Eye (tissue), 1 donor: ENCODE measurements at regions not wholly inside any gene's neighbourhood (a gene's known extent, or its start where the extent isn't known, plus 50 kb on each side); places are given as distances from the start of the nearest gene placed in this dataset.
A peak's percentile ranks its signal among the peaks of the same experiment; 100 is the strongest.

Source experiments
- DNase-seq: peaks from one replicate; pipeline ENCODE4 v3.0.0-alpha.2; 2015

DNA sequence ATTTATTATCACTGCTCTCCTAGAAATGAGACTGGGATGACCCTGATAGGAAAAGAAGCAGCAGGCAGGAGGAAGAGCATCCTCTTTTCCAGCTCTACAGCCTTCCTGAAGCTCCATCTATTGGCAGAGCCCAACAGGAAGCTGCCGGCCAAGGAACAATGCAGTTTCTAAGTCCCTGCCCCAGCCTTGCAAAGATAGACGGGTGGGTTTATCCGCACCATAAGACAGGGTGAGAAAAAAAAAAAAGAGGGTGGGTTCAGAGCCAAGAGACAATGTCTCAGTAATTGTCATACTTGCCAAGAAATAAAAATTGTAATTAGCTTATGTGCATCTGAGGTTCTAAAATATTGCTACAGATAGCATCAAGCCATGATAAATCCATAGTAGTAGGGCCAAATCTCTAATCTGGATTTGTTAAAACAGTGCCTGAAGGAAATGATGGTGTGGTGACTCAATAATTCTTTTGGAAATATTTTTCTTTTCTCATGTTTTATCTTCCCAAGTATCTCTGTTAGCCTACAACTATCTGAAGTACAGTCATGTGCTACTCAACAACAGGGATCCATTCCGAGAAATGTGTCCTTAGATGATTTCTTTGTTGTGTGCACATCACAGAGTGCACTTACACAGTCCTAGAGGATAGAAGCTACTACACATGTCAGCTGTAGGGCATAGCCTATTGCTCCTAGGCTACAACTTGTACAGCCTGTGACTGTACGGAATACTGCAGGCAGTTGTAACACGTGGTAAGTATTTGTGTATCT is 242.9 kb upstream of the CXCL12 start:
- DNase-seq: no peak

DNA sequence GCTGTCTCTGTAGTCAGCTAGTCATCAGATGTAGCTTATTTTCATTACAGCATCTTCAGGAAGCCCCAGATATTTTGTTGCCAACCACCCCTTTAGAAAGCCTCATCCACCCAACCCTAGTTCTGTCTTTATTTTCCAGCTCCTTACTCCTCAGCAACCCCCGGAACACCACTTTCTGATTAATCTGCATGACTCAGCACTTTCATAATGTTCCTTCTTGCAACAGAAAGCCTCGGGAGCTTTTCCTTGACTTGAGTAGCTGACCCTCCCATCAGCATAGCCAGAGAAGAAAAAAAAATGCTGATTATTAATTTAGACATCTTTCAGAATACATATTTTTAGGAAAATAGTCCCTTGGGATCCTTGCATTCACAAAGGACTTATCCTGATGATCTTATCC is 244.0 kb upstream of the CXCL12 start:
- DNase-seq: no peak

DNA sequence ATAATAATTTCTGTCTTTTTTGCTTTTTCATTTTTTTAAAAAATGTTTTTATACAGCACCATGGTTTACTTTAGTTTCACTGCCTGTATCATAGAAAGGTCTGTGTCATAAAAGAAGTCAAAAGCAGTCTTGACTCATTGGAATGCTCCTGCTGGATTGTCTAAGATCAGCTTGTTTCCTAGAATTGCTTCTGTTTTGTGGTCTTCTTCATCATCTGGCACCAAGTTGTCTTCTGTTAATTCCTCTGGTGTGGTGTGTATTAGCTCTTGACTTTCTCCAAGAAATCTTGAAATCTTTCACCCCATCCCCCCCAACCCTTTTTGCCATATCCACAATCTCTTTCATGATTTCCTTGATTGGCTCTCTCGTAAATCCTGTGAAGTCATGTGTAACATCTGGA is 250.3 kb upstream of the CXCL12 start:
- no peak for DNase-seq

DNA sequence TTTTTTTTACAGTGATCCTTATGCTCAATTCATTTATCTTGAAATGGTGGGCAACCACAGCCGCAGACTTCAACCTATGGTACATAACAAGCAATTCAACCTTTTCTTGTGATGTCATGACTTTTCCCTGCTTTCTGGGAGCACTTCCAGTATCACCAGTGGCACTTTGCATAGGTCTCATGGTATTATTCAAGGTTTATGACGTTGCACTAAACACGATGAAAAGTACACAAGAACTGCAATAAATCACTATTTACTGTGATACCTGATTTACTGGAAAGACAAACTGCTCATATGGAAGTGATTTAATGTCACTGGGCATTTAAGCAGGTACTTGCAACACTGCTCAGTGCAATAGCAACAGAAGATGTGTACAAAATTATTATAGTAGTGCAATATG is 251.7 kb upstream of the CXCL12 start:
- DNase-seq: no peak

DNA sequence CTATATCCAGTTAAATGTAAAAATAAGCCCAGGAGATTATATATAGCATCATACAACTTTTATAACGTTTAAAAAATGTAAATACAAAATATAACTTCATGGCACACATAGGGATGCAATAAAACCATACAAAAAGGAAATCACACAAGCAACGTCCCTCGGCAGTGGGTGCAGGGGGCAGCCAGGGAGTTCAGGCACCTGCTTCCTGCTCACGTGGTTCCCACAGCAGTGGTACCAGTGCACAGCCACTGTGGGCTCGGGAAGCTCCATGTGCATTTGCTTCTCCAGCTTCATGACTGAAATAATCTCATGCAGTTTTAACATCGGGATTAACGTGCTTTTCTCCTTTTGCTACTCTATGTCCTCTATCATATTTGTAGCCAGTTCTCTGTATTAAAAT is 255.5 kb upstream of the CXCL12 start:
- no peak for DNase-seq

DNA sequence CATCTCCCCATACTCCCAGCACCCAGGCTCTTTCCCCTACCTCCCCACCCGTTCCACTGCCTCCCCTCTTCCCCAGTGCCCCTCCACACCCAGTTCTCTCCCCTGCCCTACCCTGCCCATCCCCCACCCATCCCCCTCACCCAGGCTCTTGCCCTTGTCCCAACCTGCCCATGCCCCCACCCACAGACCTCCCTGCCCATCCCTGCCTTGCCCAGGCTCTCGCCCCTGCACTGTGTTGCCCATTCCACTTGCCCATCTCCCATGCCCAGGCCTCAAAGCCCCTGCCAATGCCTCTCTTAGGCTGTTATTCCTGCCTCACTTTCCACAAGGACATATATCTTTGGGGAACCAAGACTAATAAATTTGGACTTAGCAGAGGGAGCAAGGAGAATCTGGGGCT is 262.6 kb upstream of the CXCL12 start:
- DNase-seq: no peak

DNA sequence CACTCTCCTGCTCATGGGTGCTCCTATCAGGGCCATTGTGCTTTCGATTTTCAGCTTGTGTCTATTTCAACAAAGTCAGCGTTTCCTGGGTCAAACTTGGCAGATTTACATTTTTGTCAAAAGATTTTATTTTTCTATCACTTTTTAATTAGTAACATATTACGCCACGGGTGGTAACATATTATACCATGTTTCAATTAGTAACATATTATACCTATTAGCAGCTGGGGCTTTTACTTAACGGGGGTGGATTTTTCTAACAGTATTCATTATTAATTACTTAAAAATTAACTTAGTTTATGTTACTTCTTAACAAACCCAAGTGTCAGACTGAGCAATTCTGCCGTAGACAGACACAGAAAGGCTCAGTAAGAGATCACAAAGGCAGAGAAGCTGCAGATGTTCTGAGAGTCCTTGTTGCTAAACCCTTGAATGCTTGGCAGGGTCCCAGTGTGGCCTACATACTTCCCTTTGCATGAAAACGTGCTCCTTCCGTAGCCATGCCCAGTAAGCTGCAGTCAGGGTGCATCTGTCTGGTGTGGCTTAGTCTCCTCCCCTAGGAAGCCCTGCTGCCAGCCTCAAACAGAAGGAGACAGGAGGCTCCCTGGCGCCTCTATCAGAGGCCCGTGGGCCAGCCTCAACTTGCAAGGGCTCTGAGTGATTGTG is 263.1 kb upstream of the CXCL12 start:
- peak; percentile 14 for DNase-seq

DNA sequence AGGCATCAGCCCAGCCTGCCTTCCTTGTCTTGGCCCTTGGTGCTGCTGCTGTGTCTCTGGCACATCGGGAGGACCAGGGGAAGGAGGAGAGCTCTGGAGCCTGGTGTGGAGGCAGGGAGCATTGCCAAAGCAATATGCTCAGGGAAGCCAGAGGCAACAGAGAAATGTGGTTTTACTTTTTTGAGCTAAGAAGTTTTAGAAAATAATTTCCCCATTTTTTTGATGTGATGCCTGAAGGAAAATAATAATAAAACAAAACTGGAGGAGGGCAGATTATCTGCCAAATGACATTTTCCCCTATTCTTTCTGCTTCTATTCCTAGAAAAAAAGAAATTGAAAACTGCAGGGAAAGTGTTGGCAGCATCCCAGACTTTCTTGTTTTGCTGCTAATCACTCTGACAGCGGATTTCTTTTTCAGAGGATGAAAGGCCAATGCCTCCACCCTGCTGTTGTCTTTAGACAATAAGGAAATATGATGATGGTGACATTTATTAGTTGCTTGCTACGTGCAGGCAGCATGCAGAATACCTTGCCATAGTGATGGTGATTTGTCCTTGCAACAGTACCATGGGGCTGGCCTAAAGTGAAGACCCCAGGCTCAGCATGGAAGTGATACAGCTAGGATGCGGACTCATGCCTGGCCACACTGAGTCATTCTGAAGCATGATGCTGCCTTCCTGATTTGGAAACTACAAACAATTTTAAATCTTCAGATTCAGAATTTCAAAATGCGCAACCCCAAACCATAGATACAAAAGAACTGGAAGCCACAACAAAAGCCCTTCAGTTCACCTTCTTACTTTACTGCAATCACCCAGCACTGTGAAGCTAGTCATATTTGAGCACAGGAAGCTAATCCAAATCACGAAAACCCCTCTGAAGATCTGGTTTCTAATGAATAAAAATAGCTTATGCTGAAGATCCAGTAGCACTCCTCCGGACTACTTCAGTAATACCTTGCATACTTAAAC is 260.2 kb upstream of the TMEM72 start:
- peak; percentile 57 for DNase-seq

DNA sequence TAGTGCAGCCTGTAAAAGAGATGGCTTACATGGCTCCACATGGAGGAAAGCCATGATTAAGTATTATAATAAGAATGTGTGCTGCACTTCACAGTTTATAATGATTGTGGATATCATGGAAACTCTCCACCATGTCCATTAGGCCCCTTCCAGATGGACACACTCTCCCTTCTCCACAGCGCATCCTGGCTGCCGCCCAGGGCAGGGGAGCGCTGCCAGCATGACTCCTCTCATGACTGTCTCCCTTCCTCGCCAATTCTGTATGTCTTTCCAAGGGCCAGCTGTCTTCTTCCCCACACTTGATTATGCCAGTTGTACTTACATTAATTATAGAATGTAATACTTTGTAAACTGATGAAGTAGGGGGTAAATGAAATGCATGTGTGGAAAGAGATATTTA is 259.3 kb upstream of the TMEM72 start:
- DNase-seq: no peak

DNA sequence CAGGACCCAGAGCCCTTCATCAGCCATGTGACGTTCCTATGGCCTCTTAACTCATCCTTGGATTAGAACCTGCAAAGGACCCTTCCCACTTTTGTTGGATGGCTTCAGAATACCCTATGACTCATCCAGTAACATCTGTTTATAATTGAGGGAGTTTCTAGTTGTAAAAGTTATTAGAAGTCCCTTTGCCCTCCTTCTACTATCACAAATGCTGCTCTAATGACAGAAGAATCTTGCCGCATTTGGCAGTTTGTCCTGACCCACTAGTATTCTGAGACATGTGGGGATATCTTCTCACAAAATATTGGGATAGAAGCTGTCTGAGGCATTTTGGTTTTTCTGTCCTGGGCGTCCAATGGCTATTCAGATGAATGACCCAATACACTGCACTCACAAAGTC is 251.8 kb upstream of the TMEM72 start:
- DNase-seq: no peak

DNA sequence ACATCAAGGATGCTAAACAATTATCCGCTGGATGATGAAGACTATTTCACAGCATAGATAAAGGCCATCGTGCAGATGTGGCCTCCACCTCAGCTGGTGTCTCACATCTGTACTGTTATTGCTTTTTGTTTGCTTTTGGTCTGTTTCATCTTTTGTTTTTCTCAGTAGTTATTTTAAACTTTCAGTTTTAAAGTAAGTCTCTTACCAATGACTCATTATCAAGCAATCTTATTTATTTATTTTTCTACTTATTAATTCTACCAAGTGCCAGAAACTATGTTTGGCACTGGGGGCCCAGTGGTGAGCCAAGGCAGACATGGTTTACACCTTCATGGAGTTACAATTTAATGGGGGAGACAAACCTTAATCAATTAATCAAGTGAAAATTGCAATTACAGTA is 250.9 kb upstream of the TMEM72 start:
- DNase-seq: no peak

DNA sequence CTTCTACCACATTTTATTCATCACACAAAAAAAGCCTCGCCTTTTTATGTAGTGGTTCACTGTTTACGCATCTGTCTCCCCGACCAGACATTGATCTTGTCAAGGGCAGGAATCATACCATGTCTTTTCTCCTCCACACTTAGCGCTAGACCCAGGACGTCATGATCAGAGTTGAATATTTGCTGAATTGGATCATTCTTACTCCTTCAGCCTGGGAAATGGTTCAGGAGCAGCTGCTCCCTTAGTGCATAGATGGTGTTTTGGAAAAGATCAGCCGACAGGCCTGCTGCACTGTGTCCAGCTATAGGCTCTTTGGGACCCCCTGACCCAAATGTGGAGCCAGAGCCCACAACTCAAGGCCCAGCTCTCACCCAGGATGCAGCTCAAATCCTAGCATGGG is 249.1 kb upstream of the TMEM72 start:
- no peak for DNase-seq

DNA sequence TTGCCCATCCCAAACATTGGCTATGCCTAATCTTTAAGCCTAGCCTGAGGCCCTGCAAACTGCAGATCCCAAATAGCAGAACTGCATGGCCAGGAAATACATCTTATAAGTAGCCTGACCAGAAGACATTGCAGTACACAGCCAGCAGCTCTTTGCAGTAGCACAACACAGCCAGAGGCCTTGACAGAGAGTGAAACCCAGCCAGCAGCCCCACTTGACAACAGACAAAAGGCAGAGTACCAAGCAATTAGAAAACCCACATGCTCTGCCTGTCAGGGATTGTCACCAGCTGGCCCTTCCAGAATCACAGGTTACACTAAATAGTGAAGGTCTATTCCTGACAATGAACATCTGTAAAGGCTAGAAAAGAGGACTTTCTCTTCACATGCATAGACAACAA is 242.8 kb upstream of the TMEM72 start:
- DNase-seq: no peak

DNA sequence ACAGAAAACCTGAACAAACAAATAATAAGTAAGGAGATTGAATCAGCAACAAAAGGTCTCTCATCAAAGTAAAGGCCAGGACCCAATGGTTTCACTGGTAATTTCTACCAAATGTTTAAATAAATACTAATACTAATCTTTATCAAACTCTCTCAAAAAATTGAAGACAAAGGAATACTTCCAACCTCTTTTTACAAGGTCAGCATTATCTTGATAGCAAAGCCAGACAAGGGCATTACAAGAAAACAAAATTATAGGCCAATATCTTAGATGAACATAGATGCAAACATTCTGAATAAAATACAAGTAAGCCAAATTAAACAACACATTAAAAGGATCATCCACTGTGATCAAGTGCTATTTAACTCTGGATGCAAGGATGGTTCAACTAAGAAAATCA is 239.8 kb upstream of the TMEM72 start:
- no peak for DNase-seq

DNA sequence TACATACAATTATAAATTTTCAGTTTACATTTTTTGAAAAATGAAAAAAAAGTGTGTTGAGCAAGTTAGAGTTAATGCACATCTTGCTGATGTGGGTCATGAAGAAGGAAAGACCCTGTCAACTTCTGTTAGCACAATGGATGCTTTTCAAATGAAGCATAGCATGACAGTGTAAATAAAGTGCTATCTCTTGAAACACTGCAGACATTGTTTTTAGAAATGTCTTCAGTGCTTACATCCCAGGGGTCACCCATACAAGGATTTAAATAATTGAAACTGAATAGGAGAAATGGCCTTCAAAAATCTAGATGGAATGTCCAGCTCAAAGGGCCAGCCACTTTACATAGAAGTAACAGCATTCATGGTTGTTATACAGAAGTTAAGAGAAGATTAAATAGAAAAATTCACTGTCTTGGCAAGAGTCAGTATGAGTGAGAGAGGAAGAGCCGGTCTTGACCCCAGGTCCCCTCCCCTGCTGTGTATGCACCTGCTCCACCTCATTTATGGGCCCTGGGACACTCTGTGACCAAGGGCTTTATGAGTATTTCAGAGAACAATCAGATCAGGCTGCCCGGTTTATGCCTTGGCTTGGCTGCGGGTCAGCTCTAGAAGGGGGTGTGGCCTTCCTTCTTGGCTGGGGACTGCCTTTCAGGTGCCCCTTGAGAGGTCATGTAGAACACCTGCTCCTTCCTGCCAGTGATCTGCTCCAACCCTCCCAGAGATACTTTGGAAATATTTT is 237.7 kb upstream of the TMEM72 start:
- DNase-seq: peak; percentile 87

DNA sequence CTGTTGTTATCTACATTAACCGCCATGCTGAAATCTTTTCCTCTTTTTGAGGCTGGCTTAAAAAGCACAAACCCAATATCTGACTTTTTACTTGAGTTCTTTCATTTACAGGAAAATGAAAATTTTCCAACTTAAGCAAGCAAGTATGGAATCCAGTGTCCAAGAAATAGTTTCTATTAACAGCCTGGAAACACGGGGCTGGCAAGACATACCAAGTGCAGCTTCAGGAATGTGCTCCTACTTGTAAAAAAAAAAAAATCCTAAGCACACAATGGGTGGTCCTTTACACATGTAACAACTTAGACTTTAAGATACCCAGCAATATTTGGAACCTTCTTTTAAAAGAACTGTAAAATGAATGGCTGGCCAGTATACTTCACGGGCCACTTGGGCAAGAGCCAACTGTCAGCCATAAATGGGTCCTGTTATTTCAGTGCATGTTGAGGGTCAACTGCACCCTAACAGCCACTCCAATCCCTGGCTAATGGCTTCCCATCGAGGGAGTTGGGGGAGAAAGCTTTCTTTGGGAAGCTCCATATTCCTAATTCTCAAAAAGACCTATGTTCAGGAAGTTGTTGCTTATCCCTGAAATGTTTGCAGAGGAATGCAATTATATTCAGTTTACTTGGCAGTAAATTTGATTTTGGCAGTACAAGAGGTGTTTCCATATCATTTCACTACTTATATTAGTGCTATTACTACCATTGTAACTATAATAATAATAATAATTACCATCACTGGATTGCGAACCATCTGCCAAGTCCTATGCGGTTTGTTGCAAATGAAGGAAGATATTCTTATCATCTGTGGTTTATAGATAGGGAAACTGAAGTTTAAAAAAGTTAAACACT is 236.4 kb upstream of the TMEM72 start:
- DNase-seq: no peak

DNA sequence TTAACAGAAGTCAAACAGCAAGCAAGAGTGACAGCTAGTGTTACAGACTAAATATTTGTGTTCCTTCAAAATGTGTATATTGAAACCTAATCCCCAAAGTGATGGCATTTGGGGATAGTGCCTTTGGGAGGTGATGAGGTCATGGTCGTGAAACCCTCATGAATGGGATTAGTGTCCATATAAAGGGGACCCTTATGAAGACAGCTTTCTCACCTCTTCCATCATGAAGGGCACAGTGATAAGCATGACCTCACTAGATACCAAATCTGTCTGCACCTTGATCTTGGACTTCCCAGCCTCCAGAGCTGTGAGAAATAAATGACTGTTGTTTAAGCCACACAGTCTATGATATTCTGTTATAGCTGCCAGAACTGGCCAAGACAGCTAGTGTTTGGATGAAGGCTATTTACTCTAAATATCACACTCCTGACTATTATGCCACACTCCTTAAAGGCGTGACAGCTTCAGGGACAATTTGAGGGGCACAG is 235.7 kb upstream of the TMEM72 start:
- DNase-seq: no peak

DNA sequence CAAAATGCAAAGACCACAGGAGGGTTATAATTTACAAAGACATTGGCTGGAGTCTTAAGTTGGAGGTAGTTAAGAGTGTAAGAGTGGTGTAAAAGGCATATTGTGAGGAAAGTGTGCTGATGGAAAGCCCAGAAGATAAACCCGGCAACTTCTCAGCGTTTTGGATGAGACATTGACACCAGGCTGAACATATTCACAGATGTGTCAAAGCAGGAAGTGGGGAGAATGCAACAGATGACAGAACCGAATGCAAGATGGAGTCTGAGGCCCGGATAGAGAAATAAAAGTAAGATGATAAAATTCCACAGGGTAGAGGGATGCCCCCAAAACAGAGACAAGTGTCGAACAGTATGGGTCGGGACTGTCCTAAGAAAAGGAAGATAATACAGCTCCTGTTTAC is 230.4 kb upstream of the TMEM72 start:
- no peak for DNase-seq

DNA sequence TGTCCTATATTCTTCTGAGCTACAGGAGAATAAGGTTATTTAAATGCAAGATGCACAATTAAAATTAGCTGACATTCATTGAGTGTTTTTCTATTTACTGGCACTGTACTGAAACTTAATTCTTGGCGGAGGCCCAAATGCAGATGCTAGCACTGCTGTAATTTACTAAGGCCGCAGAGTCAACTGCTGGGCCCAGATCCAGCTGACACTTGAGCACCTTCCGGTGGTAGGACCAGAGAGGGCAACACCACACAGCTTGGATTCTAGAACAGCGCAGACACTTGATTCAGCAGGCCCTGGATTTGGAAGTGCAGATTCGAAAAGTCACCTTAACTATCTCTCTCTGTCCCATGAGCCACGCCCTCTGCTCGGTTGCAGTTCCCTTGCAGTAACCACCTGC is 228.6 kb upstream of the TMEM72 start:
- DNase-seq: no peak

DNA sequence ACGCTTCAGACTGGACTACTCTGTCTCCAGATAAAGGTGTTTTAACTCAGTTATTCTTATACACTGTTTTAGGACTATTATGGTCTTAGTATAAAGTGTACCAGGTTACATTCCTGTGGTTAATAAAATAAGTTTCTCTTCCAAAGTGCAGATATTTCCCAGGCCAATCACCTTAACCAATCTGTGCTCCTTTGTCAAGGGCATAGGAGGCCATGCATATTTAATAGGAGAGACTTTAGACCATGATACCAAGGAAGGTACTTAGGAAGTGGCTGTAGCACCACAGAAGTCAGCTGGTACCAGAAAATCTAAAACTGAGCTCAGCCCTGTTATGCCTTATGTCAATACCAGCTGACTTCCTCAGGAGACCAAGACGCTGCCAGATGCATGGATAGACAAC is 226.5 kb upstream of the TMEM72 start:
- no peak for DNase-seq

DNA sequence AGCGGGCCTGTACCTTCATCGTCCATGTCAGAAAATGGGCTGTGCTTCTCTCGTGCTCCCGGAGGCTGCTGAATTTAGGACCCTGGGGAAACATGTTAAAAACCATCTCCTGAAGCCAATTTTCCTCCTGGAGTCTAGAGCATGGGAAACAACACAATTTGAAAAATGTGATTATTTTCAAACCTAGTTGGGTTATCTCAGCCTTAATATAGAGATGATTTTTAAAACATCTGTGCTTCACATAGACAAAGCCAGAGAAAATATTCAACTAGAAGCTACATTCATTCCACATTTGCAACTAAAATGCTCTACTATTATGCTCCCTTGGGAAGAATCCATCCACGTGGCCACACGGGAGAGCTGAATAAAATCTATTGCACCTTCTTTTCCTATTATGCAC is 225.9 kb upstream of the TMEM72 start:
- no peak for DNase-seq

DNA sequence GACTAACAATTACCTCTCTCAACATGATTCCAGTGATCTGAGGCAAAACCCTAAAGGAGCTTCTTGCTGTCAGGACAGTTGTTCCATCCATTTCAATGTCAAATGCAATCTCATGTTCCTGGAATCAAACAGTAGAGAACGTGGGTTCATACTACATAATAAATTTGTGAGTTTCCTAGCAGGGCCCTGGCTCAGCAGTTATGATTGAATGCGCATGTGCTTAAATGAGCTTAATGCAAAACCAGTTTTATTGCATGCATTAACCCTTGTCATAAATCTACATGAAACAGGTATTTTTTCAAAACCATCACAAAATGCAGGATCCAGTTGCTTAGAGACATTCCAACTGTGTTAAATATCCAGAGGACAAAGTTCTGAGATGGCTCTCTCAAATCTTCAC is 225.4 kb upstream of the TMEM72 start:
- DNase-seq: no peak
